HEK293T (cell line): ENCODE measurements at regions not wholly inside any gene's neighbourhood (a gene's known extent, or its start where the extent isn't known, plus 50 kb on each side); places are given as distances from the start of the nearest gene placed in this dataset.

ENCODE experiments used
- ARNT ChIP-seq: fragments of 450-650 bp; IDR thresholded peaks from 2 replicates; pipeline ENCODE4 v1.6.1; 2017; ENCODE audit warnings: mild to moderate bottlenecking
- BHLHE40 ChIP-seq: fragments of 450-650 bp; IDR thresholded peaks from 2 replicates; pipeline ENCODE4 v1.6.1; 2016; ENCODE audit warnings: mild to moderate bottlenecking, moderate library complexity, borderline replicate concordance
- CTBP1 ChIP-seq: fragments of 450-650 bp; IDR thresholded peaks from 2 replicates; pipeline ENCODE4 v1.6.1; 2016; ENCODE audit warnings: borderline replicate concordance
- ELF4 ChIP-seq: fragments of 450-650 bp; IDR thresholded peaks from 2 replicates; pipeline ENCODE4 v1.6.1; 2017; ENCODE audit warnings: antibody characterized with exemption
- FOXA1 ChIP-seq: fragments of 450-650 bp; IDR thresholded peaks from 2 replicates; pipeline ENCODE4 v1.6.1; 2016; ENCODE audit warnings: mild to moderate bottlenecking
- FOXK2 ChIP-seq: fragments of 450-650 bp; IDR thresholded peaks from 2 replicates; pipeline ENCODE4 v1.6.1; 2016; ENCODE audit warnings: mild to moderate bottlenecking
- FOXM1 ChIP-seq: fragments of 450-650 bp; IDR thresholded peaks from 2 replicates; pipeline ENCODE4 v1.6.1; 2017; ENCODE audit warnings: mild to moderate bottlenecking, borderline replicate concordance
- HDGF ChIP-seq: fragments of 450-650 bp; IDR thresholded peaks from 2 replicates; pipeline ENCODE4 v1.6.1; 2017; ENCODE audit warnings: antibody characterized with exemption, borderline replicate concordance
- LEF1 ChIP-seq: fragments of 450-650 bp; IDR thresholded peaks from 2 replicates; pipeline ENCODE4 v1.6.1; 2017; ENCODE audit warnings: mild to moderate bottlenecking, borderline replicate concordance
- SP1 ChIP-seq: fragments of 450-650 bp; IDR thresholded peaks from 2 replicates; pipeline ENCODE4 v1.6.1; 2017
- SUZ12 ChIP-seq: fragments of 450-650 bp; IDR thresholded peaks from 2 replicates; pipeline ENCODE4 v1.6.1; 2016; ENCODE audit warnings: mild to moderate bottlenecking
- TARDBP ChIP-seq: fragments of 450-650 bp; IDR thresholded peaks from 2 replicates; pipeline ENCODE4 v1.6.1; 2016
- ZNF384 ChIP-seq: fragments of 450-650 bp; IDR thresholded peaks from 2 replicates; pipeline ENCODE4 v1.6.1; 2016
- TF ChIP-seq, protein P1 (sequence below): fragments of 450-650 bp; IDR thresholded peaks from 2 replicates; pipeline ENCODE4 v1.6.1; 2016

DNA sequence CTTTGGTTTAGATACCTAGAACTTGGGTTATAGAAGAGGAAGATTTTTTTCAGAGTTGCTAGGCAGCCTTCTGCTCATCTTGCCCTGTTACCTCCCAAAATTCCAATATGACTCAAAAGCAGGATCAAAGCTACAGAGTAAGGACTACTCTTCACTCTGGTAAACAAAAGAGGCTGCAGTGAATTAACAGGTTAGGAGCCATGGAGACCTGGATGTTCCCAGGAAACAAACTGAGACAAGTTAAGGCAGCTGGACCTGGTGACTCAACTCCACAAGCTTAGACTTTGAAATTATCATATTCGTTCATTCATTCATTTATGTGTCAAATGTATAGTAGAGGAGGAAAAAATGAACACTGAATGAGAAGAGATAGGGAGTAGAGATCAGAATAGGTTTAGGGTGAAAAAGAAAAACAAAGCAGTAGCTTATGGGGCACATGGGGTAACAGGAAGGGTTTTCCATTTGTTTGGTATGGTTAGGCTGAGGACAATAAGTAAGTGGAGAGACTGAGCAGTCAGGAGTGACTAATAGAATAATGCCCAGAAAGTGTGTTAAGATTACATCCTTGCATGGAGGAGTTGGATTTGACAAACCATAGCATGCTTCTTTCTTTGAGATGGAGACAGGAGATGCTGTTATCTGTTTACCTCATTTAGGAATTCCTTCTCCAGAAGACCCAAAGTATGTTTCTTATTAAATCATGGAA, 464.0 kb upstream of the ZNF608 start:
- TF ChIP-seq SUZ12 (no peak), SP1 (no peak), CTBP1 (no peak), LEF1 (no peak), FOXA1 (no peak), ELF4 (no peak), ARNT (no peak), ZNF384 (no peak), BHLHE40 (no peak), FOXM1 (no peak), HDGF (no peak), FOXK2 (no peak), TARDBP (no peak)
- TF ChIP-seq, protein P1, sequence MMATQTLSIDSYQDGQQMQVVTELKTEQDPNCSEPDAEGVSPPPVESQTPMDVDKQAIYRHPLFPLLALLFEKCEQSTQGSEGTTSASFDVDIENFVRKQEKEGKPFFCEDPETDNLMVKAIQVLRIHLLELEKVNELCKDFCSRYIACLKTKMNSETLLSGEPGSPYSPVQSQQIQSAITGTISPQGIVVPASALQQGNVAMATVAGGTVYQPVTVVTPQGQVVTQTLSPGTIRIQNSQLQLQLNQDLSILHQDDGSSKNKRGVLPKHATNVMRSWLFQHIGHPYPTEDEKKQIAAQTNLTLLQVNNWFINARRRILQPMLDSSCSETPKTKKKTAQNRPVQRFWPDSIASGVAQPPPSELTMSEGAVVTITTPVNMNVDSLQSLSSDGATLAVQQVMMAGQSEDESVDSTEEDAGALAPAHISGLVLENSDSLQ, result no peak
